Glutamatergic neuron (in vitro differentiated cells): ENCODE measurements at regions not wholly inside any gene's neighbourhood (a gene's known extent, or its start where the extent isn't known, plus 50 kb on each side); places are given as distances from the start of the nearest gene placed in this dataset.

Experiments
- DNase-seq: peaks from one replicate; pipeline ENCODE4 v3.0.0; 2022
- H3K27ac Mint-ChIP-seq: one replicate; pipeline ENCODE4 v1.8.0; 2020; ENCODE audit warnings: mild to moderate bottlenecking, mixed read lengths, inconsistent platforms; ENCODE audit not compliant: unreplicated experiment
- H3K27me3 Mint-ChIP-seq: one replicate; pipeline ENCODE4 v1.8.0; 2020; ENCODE audit warnings: mild to moderate bottlenecking, moderate library complexity, mixed read lengths, inconsistent platforms; ENCODE audit not compliant: unreplicated experiment
- H3K36me3 Mint-ChIP-seq: one replicate; pipeline ENCODE4 v1.8.0; 2020; ENCODE audit warnings: mild to moderate bottlenecking, mixed read lengths, inconsistent platforms; ENCODE audit not compliant: unreplicated experiment
- H3K4me1 Mint-ChIP-seq: one replicate; pipeline ENCODE4 v1.8.0; 2020; ENCODE audit warnings: mild to moderate bottlenecking, low read depth, mixed read lengths, inconsistent platforms; ENCODE audit not compliant: unreplicated experiment
- H3K4me3 Mint-ChIP-seq: one replicate; pipeline ENCODE4 v1.8.0; 2020; ENCODE audit warnings: mild to moderate bottlenecking, mixed read lengths, inconsistent platforms; ENCODE audit not compliant: unreplicated experiment
- H3K9me3 Mint-ChIP-seq: one replicate; pipeline ENCODE4 v1.8.0; 2020; ENCODE audit warnings: mild to moderate bottlenecking, moderate library complexity, mixed read lengths, inconsistent platforms; ENCODE audit not compliant: unreplicated experiment
- CTCF ChIP-seq: fragments of 200-600 bp; sonication (generic); IDR thresholded peaks from one replicate; pipeline ENCODE4 v1.5.0; 2021; ENCODE audit not compliant: partially characterized antibody, unreplicated experiment

DNA sequence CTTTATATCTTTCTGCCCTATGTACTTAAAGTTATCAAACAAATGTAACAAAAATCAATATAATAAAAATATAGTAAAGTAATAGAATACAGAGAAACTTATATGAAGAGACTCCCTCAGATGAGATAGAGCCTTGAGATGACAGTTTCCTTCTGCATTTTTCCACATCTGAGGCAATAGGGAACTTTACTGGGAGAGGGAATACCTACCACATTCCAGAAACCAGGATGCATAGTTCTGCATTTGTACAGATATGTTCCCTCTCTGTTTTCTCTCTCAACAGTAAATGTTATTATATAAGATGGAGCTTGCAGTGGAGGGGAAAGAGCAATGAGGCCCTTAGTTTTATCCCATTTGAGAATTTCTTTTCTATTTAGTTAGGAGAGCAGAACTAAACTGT, 109.6 kb upstream of the KCNN2 start:
- H3K27ac Mint-ChIP-seq, result no peak overlapping the region
- H3K4me3 Mint-ChIP-seq, result no peak overlapping the region
- no peaks in the 10 kb centered on the region for H3K36me3 Mint-ChIP-seq
- TF ChIP-seq CTCF, result no peak
- no peaks in the 10 kb centered on the region for H3K27me3 Mint-ChIP-seq
- no peaks in the 10 kb centered on the region for H3K9me3 Mint-ChIP-seq
- DNase-seq, result no peak
- no peaks in the 10 kb centered on the region for H3K4me1 Mint-ChIP-seq

- no peaks in the 10 kb centered on the region for H3K36me3 Mint-ChIP-seq
- H3K4me3 Mint-ChIP-seq, result no peak overlapping the region
- no peak overlapping the region for H3K27ac Mint-ChIP-seq
- TF ChIP-seq CTCF, result no peak
- no peaks in the 10 kb centered on the region for H3K4me1 Mint-ChIP-seq
- no peaks in the 10 kb centered on the region for H3K27me3 Mint-ChIP-seq
- H3K9me3 Mint-ChIP-seq, result no peaks in the 10 kb centered on the region
- no peak for DNase-seq
These were observed 106.6 kb upstream of the KCNN2 start for GRCh38 chr5:114255260-114255659.

DNA sequence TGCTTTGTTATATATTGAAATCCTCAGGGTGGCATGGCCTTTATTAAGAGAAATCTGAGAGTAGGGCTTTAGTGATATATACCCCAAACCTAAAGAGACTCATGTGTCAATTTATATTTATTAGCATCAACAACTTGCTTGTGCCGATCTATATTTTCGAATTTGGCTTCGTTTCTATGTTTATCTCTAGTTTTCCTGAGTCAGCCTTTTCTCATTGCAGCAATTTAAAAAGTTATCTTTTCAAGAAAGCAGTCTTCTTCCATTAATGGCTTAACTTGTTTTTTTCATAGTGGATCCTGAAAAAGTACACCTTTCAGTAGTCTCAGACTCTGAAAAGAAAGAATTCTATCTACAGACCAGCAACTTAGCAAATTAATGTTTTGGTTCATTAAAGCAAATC, 99.9 kb upstream of the KCNN2 start:
- Mint-ChIP-seq H3K27ac (no peak overlapping the region), H3K4me1 (no peaks in the 10 kb centered on the region), H3K9me3 (no peaks in the 10 kb centered on the region), H3K36me3 (no peaks in the 10 kb centered on the region), H3K4me3 (no peak overlapping the region), H3K27me3 (no peaks in the 10 kb centered on the region)
- DNase-seq, result no peak
- TF ChIP-seq CTCF, result no peak

- Mint-ChIP-seq H3K36me3 (no peaks in the 10 kb centered on the region), H3K27me3 (no peaks in the 10 kb centered on the region), H3K27ac (no peak overlapping the region), H3K4me3 (no peak overlapping the region), H3K9me3 (no peaks in the 10 kb centered on the region), H3K4me1 (no peaks in the 10 kb centered on the region)
- no peak for TF ChIP-seq CTCF
- DNase-seq, result no peak
These were observed 96.3 kb upstream of the KCNN2 start for GRCh38 chr5:114265432-114266060.

GRCh38 chr5:114266374-114266773, 95.5 kb upstream of the KCNN2 start:
- no peak for DNase-seq
- no peaks in the 10 kb centered on the region for H3K4me1 Mint-ChIP-seq
- no peaks in the 10 kb centered on the region for H3K9me3 Mint-ChIP-seq
- H3K36me3 Mint-ChIP-seq, result no peaks in the 10 kb centered on the region
- H3K4me3 Mint-ChIP-seq, result no peak overlapping the region
- H3K27me3 Mint-ChIP-seq, result no peaks in the 10 kb centered on the region
- no peak for TF ChIP-seq CTCF
- H3K27ac Mint-ChIP-seq, result no peak overlapping the region
